ENCODE measurements at regions not wholly inside any gene's neighbourhood (a gene's known extent, or its start where the extent isn't known, plus 50 kb on each side); places are given as distances from the start of the nearest gene placed in this dataset.

- no peak for TF ChIP-seq CTCF (conservative IDR thresholded peaks at IDR 0.05)
- no peak for TF ChIP-seq EZH2 (IDR thresholded peaks at IDR 0.05; ENCODE audit: low read depth)
Measured at GRCh38 chr6:99195986-99196655, 153.4 kb downstream of the FAXC start.

Measured in PC-9 (cell line).